Endometrial microvascular endothelial cells (primary cell): ENCODE measurements at regions not wholly inside any gene's neighbourhood (a gene's known extent, or its start where the extent isn't known, plus 50 kb on each side); places are given as distances from the start of the nearest gene placed in this dataset.

Experiments
- in situ Hi-C: cut with HindIII; loops from 2 replicates; pipeline ENCODE4 v1.10.0; 2017; ENCODE audit warnings: low sequenced_read_pairs, low pct_unique_long_range_greater_than_20kb; ENCODE audit errors: inconsistent ontology term

DNA sequence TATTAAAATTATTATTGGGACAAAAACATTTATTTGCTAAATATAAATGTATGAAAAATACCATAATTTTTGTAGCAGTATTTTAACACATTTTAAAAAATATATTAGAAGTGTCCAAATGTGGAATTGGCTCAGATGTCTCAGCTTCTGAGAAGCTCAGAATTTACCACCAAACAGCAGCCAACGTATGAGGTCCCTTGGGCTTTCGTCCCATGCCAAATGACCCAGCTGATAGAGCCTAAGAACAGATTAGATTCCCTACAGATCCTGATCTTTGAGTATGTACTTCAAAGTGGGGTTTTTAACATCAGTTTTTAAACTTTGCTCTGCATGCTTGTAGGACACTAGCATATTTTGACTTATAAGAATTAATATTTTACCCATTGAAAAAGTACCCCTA is 77.3 kb upstream of the RPS23 start:
- in situ Hi-C loops: loop anchor here (25.0 kb wide), 1 partner anchor 1232 kb away; no protein-coding TSS in a partner anchor

DNA sequence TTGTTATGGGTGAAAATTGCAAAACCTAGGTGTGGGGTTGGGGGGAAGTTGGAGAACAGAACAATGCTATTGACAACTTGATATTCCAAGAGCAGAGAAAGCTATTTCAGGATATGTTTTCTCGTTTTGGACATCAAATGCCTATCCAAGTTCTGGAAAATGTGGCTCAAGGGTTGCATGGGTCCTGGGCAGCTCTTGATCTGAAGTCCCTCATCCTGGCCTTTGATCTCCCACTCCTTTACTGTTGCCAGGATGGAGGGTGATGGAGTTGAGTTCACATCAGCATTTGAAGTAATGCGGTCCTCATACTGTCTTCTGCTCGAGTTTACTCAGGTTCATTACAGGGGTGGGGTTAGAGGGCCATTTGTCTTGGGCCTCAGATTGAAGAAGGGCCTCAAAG is 76.9 kb upstream of the RPS23 start:
- in situ Hi-C loops: loop anchor here (25.0 kb wide), 1 partner anchor 1232 kb away; no protein-coding TSS in a partner anchor

DNA sequence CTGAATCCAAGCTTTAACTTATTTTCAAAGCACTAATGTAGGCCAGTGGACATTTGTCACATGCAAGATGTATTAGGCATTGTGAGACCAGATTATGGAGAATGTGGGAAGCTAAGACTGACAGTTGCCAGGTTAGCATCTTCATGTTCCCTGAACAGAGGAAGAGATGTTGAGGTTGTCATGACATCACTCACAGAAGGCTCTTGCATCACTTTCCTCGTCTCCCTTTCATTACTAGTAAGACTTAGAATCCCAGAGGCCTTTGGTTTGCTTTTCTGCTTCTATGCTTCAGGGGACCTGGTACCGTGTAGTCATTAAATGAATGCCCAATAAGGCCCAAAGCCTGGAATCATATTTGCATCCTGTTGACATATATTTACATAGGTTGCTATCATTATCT is 76.4 kb upstream of the RPS23 start:
- in situ Hi-C loops: loop anchor here (25.0 kb wide), 1 partner anchor 1233 kb away; no protein-coding TSS in a partner anchor

DNA sequence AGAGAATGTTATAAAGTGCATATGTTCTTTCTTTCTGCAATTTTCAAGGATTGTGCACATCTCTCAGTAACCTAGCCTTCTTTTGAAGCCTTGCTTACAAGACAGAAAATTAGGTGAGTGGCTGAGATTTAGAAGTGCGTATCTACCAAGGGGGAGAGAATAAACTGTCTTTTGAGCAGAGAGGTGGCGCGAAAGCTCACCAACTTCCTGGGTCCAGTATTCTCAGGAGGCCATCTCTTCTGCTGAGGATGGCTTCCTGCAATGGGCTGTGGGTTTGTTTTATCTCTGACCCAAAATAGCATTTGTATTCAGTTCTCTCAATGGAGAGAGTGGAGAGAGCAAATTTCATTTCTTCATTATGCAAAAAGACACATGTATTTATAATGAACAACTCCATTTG is 75.4 kb upstream of the RPS23 start:
- in situ Hi-C loops: loop anchor here (25.0 kb wide), 1 partner anchor 1234 kb away; no protein-coding TSS in a partner anchor

DNA sequence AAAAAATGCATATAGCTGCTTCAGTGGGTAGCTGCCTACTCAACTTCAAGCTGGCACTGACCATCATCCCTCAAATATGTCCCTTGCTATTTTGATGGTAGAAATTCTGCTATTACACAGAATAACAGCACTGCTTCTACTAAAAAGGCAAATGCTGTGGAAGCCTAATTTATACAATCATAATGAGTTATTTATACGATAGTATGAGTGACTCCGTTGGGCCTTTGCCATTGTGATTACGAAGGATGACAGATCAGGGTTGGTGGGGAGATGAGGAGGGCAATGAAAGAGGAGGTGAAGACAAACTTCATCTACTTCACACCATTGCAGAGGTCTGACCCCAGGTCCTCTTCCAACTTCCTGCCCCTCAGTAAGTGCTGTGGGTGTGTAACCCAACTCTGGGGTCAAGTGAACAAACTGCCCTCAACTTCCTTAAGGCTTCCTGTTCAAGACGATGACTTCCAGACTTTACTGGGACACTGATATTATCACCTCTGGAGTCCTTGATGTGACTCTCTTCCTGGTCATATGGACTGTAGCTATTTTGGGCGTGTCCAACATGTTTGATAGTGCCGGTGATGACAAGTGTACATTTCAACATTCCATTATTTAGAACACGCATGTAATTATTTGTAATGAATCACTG is 74.1 kb upstream of the RPS23 start:
- in situ Hi-C loops: loop anchor here (25.0 kb wide), 1 partner anchor 1235 kb away; no protein-coding TSS in a partner anchor

DNA sequence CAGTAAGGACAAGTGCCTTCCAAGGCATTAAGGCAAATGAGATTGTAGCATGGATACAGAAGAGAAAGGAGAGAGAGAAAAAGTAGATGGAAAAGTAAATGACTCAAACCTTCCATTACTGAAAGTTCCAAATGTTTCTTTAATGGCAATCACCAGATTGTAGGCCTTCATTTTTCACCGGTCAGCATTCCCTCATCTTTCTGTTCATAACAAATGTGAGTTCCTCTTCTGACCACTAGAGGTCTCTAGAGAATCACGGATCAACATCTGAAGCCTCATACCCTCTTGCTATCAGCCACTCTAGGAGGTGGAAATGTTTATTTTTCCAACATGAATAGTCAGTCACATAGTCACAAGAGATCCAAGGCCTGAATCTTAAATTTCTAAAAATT is 73.6 kb upstream of the RPS23 start:
- in situ Hi-C loops: loop anchor here (25.0 kb wide), 1 partner anchor 1236 kb away; no protein-coding TSS in a partner anchor

DNA sequence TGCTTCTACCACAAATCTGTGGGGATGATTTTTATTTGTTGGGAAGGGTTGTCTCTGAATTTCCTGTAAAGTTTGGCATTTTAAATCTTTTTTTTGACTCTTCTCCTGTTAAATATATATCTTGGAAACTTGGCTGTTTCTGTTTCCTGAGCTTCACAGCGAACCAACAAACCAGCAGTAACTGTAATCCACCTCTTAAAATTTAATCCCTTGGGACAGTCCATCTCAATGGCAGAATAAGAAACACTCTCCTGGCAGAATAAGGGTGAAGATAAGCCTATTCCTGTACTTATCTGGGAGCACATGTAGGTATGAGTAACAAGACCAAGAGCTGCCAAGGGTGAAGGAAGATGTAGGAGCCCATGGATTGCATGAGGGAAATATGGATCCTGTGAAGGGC is 73.1 kb upstream of the RPS23 start:
- in situ Hi-C loops: loop anchor here (25.0 kb wide), 1 partner anchor 1236 kb away; no protein-coding TSS in a partner anchor

DNA sequence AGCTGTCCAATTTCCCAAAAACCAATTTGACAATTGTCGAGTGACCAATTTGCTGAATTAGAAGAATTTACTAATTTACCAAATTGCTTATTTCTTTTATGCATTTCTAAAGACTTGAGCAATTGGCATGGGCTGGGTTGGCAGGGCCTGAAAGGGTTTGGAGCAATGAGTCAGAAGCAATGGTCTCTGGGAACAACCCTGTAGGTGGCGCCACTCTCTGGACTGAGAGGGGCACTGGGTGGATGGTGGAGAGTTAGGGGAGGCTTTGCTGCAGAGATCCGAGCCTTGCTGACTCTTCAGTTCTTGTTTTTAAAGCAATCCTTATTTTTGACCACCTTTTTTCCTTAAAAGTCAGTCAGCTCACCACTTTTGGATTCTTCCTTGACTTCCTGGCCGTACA is 71.5 kb upstream of the RPS23 start:
- in situ Hi-C loops: loop anchor here (25.0 kb wide), 1 partner anchor 1238 kb away; no protein-coding TSS in a partner anchor

DNA sequence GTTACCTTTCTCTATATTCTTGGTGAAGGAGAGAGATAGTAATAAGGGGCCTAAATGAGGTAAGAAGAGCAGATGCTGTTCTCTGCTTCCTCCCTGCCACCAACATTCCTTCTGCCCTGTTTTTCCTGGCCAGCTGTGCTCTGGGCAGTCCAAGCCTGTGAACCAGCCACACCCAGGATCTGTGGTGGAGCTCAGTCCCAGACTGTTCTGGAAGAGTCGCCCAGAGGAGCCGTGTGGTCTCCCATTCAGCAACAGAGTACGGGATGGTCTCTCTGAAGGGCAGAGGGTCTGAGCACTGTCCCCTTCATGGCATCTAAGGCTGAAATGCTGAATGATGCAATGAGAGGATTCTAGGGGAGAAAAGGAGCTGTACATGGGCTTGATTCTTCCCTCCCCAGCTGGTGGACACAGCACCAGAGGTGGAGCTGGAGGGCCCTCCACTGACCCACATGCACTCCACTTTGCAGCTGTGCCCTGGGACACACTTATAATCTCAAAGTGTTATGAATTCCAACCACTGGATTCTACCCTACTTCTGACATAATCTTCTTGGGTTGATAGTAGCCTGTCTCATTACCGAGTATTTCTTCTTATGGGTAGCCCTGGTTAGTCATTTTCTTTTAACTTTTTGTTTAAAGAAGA is 70.8 kb upstream of the RPS23 start:
- in situ Hi-C loops: no loop called here

DNA sequence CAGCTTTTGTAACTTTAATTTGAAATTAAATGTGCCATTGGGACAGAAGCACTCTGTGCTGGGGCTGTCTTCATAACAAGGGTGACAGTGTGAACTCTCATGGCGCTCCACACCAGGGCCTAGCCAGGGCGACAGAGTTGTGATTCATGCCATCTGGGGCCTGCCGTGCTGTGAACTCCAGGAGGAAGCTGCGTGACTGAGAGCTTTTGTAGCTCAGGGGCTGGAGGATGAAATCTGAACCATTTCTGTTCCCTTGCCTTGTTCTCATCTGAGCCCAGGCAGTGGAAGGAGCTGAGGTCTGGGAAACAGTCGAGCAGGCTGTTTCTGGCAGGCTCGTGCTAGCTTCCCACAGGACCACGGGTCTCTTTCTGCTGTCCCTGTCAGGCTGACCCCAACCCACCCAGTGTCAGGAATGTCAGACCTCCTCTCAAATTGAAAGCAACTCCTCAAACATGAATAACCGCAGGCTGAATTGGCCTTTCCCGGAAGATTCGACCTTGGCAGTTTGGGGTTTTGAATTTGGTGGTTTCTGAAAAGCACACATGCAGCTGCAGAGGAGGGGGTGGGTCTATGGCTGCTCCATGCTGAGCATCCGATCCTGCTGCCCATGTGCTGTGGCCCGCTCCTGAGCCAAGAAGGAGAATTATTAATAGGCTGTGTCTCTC is 69.2 kb upstream of the RPS23 start:
- in situ Hi-C loops: no loop called here

DNA sequence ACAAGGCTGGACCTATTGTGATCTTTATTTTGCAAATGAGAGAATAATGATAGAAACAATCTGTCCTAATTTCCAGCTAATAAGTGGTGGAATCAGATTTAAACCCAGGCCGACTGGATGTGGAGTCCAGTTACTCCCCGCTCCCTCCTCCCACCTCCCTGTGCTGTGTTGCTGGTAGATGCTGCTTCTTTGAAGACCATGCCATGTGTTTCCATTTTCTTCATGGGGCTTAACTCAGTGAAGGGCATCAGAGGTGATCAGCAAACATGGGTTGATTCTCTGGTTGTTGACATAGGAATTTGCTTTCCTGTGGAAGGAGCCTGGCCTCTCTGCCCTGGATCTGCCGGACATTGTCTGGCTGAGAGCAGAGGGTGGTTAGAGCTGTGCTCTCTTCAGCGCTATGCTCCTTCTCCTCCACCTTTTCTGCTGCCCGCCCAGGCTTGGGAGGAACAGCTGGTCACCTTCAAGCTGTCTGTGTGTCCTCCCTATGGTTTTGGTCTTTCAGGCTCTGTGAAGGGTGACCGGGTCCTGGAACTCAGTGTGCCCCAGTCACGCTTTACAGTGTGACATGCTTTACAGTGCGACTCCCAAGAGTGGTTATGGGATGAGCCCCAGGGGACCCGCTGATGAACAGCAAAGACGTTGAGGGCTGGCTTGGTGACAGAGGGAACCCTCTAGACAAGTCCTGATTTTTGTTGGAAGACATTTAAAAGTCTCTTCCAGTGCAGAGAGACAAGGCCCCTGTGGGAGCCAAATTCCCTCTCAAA is 68.4 kb upstream of the RPS23 start:
- in situ Hi-C loops: no loop called here

DNA sequence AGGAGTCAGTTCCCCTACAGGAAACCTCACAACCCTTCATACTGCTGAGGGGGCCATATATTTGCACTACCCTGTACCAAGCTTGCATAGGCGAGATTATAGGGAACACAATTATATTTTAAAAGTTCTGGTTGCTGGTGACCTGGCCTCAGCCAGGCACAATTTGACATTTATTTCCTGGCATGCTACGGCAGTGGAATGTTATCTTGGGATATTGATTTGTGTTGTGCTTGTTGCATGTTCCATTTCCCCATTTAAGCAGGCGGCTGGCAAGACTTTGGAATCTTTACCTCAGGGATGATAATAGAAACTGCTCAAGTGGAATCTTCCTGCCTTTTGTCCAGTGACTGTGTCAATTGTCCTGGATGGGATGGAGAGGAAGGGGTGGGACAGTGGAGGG is 67.0 kb upstream of the RPS23 start:
- in situ Hi-C loops: no loop called here

DNA sequence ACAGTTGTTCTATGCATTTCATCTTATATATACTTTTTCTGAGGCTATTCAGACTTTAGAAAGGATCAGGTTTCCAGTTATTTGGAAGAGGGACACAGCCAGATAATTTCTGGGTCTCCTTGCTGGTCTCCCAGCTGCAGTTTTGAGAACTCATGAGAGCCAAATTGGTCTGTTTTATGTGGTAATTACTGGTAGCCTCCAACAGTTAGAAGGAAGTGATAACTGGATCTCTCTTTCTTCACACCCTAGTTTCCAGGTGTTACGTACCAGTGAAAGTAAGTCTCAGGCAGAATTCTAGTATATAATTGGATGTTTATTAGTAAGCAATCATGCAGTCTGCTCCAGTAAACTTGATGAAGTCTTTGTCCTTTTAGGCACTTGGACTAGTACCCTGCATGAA is 63.2 kb upstream of the RPS23 start:
- in situ Hi-C loops: no loop called here

DNA sequence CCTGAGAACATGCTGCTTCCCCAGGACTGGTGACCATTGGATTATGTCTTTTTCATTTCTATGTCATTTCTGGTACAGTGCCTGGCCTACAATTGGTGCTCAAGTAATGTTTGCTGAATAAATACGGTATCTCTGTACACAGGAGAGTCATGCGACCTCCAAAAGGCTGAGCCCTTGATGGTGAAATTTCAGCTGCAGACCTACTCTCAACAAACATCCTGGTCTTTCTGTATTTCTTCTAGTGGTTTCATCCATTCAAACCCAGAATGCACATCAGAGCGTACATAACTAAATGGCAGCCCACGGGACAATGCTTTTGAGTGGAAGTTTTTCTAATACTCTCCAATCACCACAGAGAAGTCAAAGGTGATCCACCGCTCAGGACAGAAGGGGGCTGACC is 62.6 kb upstream of the RPS23 start:
- in situ Hi-C loops: no loop called here

DNA sequence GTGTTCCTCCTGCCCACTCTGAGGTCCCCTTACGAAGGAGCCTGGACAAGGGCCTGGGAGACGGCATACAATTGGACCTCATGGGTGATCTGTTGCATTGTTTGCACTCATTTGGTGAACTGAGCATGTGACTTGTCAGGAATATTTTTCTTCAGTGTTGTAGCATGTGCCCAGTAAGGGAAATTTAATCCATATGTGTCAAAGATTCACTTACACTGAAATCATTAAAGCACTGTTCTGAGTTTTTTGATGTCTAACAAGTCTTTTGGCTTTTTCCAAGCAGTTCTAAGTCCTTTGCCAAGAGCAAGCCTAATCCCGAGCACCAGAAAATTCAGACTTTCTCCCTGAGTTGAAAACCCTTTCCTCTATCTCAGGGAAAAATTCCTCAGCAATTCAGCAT is 61.6 kb upstream of the RPS23 start:
- in situ Hi-C loops: no loop called here

DNA sequence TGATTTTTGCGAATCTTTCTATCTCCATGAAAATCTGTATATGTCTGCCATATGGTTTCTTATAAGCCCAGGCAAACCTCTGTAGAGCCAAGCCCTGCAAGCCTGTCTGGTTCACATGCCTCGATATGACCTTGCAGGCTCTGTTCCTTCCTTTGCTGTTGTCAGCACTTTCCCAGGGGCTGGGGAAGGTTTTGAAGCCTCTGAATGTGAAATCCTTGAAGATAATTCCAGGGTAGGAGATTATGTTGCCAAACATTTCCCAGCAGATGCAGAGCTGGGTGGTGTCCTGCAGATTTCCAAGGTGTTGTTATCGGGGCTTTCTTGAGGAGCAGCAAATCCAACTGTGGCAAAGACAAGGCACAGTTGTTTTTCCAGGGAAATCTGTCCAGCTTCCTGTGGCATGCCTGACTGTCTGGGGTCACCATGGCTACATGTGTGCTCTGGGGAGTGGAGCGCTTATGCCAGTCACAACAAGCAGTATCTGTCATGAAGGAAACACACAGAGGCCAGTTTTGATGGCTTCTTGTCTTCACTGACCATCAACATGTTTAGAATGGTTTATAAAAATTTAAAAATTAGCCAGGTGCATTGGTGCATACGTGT is 60.7 kb upstream of the RPS23 start:
- in situ Hi-C loops: no loop called here

DNA sequence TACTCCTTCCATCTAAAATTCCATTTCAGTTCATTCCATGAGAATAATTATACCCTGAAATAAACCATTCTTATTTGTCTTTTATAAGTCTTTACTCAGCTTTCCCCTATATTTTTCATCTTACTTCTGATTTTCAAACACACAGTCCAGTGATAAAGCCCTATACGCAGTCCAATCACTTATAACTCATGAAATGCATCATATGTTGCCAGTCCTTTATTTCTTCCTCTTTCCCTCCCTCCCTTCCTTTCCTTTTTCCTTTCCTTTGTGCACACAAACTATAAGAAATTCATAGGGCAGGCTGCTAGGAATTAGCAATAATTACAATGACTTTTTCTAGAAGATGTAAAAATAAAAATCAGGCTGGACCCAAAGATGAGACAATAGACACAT is 58.8 kb upstream of the RPS23 start:
- in situ Hi-C loops: no loop called here

DNA sequence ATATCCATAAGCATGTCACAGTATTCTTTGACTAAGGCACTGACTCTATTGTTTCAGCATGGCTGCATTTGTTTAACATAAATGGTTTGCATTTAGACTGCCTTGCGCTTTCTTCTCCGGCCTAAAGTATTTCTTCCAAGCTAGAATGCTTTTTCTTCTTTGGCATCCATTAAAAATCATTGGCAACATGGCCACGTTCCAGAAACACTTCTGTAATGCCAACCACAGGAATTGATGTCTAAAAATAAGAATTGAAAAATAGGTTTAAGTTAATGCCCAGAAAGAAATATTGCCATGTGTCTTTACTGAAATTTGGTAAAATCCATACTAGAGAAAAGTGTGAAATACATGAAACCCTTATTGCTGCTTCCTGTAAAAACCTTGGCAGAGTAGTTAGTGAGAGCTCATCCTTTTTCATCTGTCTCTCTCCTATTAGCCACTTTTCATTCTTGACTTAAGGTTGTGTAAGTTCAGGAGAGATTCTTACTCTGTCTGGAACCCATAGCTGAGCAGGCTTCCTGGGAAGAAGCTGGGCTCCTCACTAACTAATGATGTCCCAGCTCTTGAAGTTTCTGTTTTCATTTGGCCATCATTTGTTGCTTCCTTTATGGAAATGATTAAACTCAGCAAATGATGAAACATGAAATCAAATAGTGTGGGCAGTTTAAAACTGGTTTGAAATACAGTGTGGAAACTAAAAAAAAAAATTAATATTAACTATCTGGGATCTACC is 58.2 kb upstream of the RPS23 start:
- in situ Hi-C loops: no loop called here
